Tibial nerve (tissue), 3 donors: ENCODE measurements at regions not wholly inside any gene's neighbourhood (a gene's known extent, or its start where the extent isn't known, plus 50 kb on each side); places are given as distances from the start of the nearest gene placed in this dataset.

Source experiments
- POLR2A ChIP-seq, 2 donors: fragments of 450-650 bp; IDR thresholded peaks; one replicate each; pipeline ENCODE4 v1.6.1; 2017; ENCODE audit warnings: antibody characterized with exemption in 2 of 2, mild to moderate bottlenecking in 2 of 2, moderate library complexity in 2 of 2
- TF ChIP-seq, protein P1 (sequence below), 5 experiments: fragments of 200-600 bp in 3 of 5; fragments of 450-650 bp in 2 of 5; sonication (generic) in 3 of 5; IDR thresholded peaks; one replicate each; pipeline ENCODE4 v1.5.1; 2016 to 2019; ENCODE audit warnings: antibody characterized with exemption in 5 of 5, mild to moderate bottlenecking in 3 of 5, moderate library complexity in 2 of 5

DNA sequence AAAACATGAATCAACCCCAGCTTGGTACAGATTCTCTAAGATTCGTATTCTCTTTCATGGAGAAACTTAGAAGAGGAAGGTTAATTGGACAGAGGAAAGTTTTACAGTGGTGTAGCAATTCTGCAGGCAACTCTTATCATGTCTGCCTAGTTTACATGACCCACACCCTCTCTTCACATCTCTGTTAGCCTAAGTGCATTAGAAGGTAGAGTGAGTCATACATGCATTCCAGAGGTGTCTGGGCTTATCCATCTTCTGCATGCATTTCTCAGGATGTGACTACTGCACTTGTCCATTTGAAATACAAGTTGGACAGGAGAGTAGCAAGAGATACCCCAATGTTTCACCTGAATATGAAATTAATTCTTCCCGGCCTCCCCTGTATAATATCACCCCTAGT, 578.4 kb upstream of the NCAM2 start:
- TF ChIP-seq, protein P1, sequence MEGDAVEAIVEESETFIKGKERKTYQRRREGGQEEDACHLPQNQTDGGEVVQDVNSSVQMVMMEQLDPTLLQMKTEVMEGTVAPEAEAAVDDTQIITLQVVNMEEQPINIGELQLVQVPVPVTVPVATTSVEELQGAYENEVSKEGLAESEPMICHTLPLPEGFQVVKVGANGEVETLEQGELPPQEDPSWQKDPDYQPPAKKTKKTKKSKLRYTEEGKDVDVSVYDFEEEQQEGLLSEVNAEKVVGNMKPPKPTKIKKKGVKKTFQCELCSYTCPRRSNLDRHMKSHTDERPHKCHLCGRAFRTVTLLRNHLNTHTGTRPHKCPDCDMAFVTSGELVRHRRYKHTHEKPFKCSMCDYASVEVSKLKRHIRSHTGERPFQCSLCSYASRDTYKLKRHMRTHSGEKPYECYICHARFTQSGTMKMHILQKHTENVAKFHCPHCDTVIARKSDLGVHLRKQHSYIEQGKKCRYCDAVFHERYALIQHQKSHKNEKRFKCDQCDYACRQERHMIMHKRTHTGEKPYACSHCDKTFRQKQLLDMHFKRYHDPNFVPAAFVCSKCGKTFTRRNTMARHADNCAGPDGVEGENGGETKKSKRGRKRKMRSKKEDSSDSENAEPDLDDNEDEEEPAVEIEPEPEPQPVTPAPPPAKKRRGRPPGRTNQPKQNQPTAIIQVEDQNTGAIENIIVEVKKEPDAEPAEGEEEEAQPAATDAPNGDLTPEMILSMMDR (IDR thresholded peaks at IDR 0.05): no peak
- no peak for TF ChIP-seq POLR2A (IDR thresholded peaks at IDR 0.05)
